Gastrocnemius medialis (tissue), 4 donors: ENCODE measurements at regions not wholly inside any gene's neighbourhood (a gene's known extent, or its start where the extent isn't known, plus 50 kb on each side); places are given as distances from the start of the nearest gene placed in this dataset.

Experiments used
- POLR2A ChIP-seq, 2 donors: fragments of 450-650 bp; IDR thresholded peaks; one replicate each; pipeline ENCODE4 v1.6.1; 2017; ENCODE audit warnings: antibody characterized with exemption in 2 of 2, mild to moderate bottlenecking in 2 of 2, moderate library complexity in 2 of 2
- TF ChIP-seq, protein P1 (sequence below), 5 experiments: fragments of 450-650 bp in 3 of 5; fragments of 200-600 bp in 2 of 5; sonication (generic) in 2 of 5; IDR thresholded peaks in 4 of 5; conservative IDR thresholded peaks in 1 of 5; 1 replicate in 4 of 5; 2 replicates in 1 of 5; pipeline ENCODE4 v1.5.1; 2016 to 2019; ENCODE audit warnings: antibody characterized with exemption in 5 of 5, mild to moderate bottlenecking in 3 of 5, moderate library complexity in 3 of 5

GRCh38 chr16:55057866-55058265 is 127.2 kb downstream of the IRX5 start:
- TF ChIP-seq, protein P1, sequence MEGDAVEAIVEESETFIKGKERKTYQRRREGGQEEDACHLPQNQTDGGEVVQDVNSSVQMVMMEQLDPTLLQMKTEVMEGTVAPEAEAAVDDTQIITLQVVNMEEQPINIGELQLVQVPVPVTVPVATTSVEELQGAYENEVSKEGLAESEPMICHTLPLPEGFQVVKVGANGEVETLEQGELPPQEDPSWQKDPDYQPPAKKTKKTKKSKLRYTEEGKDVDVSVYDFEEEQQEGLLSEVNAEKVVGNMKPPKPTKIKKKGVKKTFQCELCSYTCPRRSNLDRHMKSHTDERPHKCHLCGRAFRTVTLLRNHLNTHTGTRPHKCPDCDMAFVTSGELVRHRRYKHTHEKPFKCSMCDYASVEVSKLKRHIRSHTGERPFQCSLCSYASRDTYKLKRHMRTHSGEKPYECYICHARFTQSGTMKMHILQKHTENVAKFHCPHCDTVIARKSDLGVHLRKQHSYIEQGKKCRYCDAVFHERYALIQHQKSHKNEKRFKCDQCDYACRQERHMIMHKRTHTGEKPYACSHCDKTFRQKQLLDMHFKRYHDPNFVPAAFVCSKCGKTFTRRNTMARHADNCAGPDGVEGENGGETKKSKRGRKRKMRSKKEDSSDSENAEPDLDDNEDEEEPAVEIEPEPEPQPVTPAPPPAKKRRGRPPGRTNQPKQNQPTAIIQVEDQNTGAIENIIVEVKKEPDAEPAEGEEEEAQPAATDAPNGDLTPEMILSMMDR (IDR thresholded peaks at IDR 0.05 in 4 of 5, conservative IDR thresholded peaks at IDR 0.05 in 1 of 5), result no peak
- TF ChIP-seq POLR2A (IDR thresholded peaks at IDR 0.05), result no peak
